GM12865 (cell line): ENCODE measurements at regions not wholly inside any gene's neighbourhood (a gene's known extent, or its start where the extent isn't known, plus 50 kb on each side); places are given as distances from the start of the nearest gene placed in this dataset.

Experiments used
- DNase-seq: peaks from one replicate; pipeline ENCODE4 v3.0.0; 2010; ENCODE audit warnings: low read depth
- H3K4me3 ChIP-seq: 2 replicates; pipeline ENCODE4 v1.5.1; 2011; ENCODE audit warnings: mild to moderate bottlenecking, low read depth, low read length, control low read depth
- TF ChIP-seq, protein P1 (sequence below): IDR thresholded peaks from 2 replicates; pipeline ENCODE4 v1.5.1; 2011; ENCODE audit warnings: low read length, control low read depth, low read depth, inconsistent platforms; ENCODE audit not compliant: insufficient read depth; ENCODE audit errors: missing control alignments

DNA sequence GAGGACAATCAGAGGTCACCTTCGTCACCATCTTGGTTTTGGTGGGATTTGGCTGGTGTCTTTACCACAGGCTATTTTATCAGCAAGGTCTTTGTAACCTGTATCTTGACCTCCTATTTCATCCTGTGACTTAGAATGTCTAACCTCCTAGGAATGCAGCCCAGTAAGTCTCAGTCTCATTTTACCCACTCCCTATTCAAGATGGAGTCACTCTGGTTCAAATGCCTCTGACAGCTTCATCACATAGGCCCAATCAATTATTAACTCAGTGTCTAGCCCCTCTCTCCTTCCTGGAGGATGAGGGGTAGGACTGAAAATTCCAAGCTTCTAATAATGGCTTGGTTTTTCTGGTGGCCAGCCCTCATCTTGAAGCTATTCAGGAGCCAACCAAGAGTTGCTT lies 111.4 kb upstream of the NAP1L1 start:
- TF ChIP-seq, protein P1, sequence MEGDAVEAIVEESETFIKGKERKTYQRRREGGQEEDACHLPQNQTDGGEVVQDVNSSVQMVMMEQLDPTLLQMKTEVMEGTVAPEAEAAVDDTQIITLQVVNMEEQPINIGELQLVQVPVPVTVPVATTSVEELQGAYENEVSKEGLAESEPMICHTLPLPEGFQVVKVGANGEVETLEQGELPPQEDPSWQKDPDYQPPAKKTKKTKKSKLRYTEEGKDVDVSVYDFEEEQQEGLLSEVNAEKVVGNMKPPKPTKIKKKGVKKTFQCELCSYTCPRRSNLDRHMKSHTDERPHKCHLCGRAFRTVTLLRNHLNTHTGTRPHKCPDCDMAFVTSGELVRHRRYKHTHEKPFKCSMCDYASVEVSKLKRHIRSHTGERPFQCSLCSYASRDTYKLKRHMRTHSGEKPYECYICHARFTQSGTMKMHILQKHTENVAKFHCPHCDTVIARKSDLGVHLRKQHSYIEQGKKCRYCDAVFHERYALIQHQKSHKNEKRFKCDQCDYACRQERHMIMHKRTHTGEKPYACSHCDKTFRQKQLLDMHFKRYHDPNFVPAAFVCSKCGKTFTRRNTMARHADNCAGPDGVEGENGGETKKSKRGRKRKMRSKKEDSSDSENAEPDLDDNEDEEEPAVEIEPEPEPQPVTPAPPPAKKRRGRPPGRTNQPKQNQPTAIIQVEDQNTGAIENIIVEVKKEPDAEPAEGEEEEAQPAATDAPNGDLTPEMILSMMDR = no peak
- no peak for DNase-seq
- no peak overlapping the region for H3K4me3 ChIP-seq

DNA sequence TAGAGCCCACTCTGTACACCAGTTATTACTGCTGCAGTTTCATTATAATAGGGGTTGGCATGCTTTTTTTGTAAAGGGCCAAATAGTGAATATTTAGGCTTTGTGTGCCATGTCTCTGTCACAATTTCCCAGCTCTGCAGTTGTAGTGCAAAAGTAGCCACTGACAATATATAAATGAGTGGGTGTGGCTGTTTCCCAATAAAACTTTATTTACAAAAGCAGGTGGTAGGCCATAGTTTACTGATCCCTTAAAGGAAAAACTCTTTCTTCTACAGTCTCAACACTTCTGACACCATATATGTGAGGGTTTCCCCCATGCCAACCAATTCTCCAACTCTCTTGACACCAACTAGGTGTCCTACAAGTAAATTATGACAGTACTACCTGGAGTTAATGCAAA lies 110.2 kb upstream of the NAP1L1 start:
- no peak for DNase-seq
- TF ChIP-seq, protein P1 = no peak
- H3K4me3 ChIP-seq = no peak overlapping the region

DNA sequence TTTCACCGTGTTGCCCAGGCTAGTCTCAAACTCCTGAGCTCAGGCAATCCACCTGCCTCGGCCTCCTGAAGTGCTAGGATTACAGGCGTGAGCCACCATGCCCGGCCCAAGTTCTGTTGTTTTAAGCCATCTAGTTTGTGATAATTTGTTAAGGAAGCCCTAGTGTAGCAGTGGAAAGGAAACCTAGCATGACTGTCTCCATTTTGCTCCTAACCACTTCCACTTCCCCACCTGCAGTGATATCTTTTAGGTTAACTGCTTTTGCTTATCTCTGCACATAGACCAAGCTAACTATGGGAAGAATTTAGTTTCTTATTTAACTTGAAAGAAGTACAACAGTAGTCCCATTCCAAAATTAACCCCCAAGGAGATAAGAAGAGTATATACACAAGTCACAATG lies 109.5 kb upstream of the NAP1L1 start:
- H3K4me3 ChIP-seq = no peak overlapping the region
- no peak for DNase-seq
- TF ChIP-seq, protein P1 = no peak

DNA sequence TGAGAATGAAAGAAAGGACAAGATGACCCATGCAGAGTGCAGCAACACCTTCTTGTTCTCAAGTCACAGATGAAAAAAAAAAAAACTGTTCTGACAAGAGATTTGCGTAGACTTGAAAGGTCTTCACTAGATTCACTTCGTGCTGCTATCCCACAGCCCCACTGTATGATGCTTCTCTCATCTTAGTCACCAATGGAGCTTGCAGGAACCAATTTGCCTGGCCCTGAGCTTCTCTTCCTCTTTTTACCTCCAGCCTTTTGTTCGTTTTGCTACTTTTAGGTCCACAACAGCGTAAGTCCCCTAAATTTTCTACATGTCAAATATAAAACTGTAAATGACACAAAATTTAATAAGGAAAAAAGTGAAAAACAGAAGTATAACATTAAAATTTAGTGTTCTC lies 107.9 kb upstream of the NAP1L1 start:
- TF ChIP-seq, protein P1 = no peak
- DNase-seq = no peak
- no peak overlapping the region for H3K4me3 ChIP-seq

DNA sequence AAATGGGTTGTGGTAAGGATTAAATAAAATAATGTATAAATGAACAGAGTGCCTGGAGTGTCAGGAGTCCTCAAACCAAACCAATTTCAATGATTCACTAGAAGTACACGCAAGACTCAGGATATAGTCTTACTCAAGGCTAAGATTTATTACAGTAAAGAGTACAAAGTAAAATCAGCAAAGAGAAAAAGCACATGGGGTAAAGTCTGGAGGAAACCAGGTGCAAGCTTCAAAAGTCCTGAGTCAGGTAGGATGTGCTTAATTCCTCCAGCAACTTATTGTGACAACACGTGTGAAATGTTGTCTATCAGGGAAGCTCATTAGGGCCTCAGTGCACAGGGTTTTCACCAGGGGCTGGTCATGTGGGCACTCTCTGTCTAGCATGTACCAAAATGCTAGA lies 105.8 kb upstream of the NAP1L1 start:
- TF ChIP-seq, protein P1 = no peak
- H3K4me3 ChIP-seq = no peak overlapping the region
- no peak for DNase-seq

DNA sequence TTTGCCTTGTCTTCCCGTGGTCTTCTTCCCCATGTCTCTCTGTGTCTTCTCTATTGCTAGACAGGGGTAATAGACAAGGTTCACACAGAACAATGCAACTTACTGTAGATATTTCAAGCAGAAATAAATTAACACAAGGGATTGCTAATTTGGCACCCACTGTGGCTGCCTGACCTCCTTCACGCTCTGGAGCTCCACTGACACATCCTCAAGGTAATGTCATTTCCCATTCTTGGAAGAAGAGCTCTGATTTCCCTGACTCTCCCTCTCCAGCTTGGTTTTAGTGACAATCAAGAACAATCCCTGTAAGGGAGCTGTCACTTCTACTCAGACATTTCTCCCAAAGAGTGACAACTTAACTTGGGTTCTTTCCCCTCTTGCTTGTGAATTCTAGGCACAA lies 105.4 kb upstream of the NAP1L1 start:
- no peak overlapping the region for H3K4me3 ChIP-seq
- TF ChIP-seq, protein P1 = no peak
- no peak for DNase-seq

DNA sequence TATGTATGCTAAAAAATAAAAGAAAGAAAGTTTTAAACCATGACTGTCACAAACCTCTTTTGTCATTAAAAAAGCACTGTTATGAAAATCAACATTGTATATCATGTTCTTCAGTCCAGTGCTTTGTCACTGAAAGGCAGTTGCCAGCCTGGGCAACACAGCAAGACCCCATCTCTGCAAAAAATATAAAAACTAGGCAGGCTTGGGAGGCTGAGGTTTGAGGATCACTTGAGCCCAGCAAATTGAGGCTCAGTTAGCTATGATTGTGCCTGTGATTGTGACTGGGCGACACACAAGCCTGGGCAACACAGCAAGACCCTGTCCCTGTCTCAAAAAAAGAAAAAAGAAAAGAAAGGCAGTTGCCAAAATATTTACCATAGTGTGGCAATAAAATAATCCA lies 102.7 kb upstream of the NAP1L1 start:
- DNase-seq = no peak
- TF ChIP-seq, protein P1 = no peak

More for the DNA sequence above, 102.7 kb upstream of the NAP1L1 start:
- H3K4me3 ChIP-seq = no peak overlapping the region
